HG03095 (cell line): ENCODE measurements at regions not wholly inside any gene's neighbourhood (a gene's known extent, or its start where the extent isn't known, plus 50 kb on each side); places are given as distances from the start of the nearest gene placed in this dataset.

ENCODE experiments used
- ATAC-seq: cut with Tn5 transposase; IDR thresholded peaks from one replicate; pipeline ENCODE4 v1.9.1; 2021; ENCODE audit warnings: moderate library complexity; ENCODE audit not compliant: unreplicated experiment

- peak; percentile 92 for ATAC-seq
Measured at GRCh38 chr6:113805173-113805790, 51.9 kb upstream of the MARCKS start.

DNA sequence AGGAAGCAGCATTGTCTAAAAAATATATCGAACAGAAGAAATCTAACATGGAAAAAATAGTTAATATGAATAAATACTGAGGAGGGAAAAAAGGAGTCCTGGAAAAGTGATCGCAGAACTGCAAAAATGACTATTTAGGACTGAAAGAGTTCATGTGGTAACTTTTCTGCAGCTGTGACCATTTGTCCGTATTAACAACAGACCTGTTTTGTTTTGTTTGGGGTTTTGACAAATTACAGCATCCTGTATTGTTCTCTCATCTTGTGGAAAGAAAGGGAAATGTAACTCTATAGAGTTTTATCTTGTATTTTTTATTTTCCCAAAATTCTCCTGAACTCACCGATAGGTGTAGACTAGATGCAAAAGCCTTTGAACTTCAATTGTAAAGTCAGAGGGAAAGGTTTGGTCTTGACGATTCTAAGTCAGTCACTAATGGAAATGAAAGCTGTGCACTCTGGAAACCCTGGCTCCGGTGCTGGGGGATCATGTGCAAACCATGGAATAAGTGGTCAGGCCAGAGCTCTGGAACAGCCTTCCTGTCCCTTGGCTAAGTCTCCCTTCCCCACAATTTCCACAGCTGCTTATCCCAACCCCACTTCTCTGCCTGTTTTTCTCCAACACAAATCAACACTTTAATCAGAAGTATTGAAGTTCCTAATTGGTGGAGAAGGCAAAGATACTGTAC, 51.2 kb upstream of the MARCKS start:
- ATAC-seq: no peak
